Naive B cell (primary cell): ENCODE measurements at regions not wholly inside any gene's neighbourhood (a gene's known extent, or its start where the extent isn't known, plus 50 kb on each side); places are given as distances from the start of the nearest gene placed in this dataset.
"Not testable (repeated sequence)": the region's sequence is repeated elsewhere in the genome, so short reads cannot be mapped to it uniquely, and the experiment has no call there.

Source experiments
- ATAC-seq, 2 donors: fragments of 150-1000 bp; cut with Tn5 transposase; 2 replicates each; pipeline ENCODE4 v1.10.0; 2021; ENCODE audit warnings: low read depth in 2 of 2, mild to moderate bottlenecking in 2 of 2, moderate library complexity in 2 of 2
- DNase-seq: peaks from one replicate; pipeline ENCODE4 v3.0.0; 2022
- H3K27ac Mint-ChIP-seq, 6 donors: one replicate each; pipeline ENCODE4 v1.8.0; 2020 to 2022; ENCODE audit warnings: mild to moderate bottlenecking in 6 of 6, mixed read lengths in 6 of 6, moderate library complexity in 5 of 6, inconsistent platforms in 2 of 6
- H3K27me3 Mint-ChIP-seq, 3 donors: one replicate each; pipeline ENCODE4 v1.8.0; 2021 to 2022; ENCODE audit warnings: mixed read lengths in 3 of 3, mild to moderate bottlenecking in 1 of 3
- H3K36me3 Mint-ChIP-seq, 2 donors: one replicate each; pipeline ENCODE4 v1.8.0; 2020 to 2022; ENCODE audit warnings: mixed read lengths in 2 of 2, inconsistent platforms in 1 of 2, mild to moderate bottlenecking in 1 of 2
- H3K4me1 Mint-ChIP-seq, 3 donors: one replicate each; pipeline ENCODE4 v1.8.0; 2020 to 2022; ENCODE audit warnings: mixed read lengths in 3 of 3, inconsistent platforms in 1 of 3, mild to moderate bottlenecking in 1 of 3, moderate library complexity in 1 of 3
- H3K4me3 Mint-ChIP-seq, 8 donors: one replicate each; pipeline ENCODE4 v1.8.0; 2020 to 2022; ENCODE audit warnings: mild to moderate bottlenecking in 8 of 8, mixed read lengths in 8 of 8, moderate library complexity in 8 of 8, inconsistent platforms in 2 of 8
- H3K9me3 Mint-ChIP-seq, 7 donors: one replicate each; pipeline ENCODE4 v1.8.0; 2020 to 2022; ENCODE audit warnings: mixed read lengths in 7 of 7, mild to moderate bottlenecking in 5 of 7, inconsistent platforms in 2 of 7, moderate library complexity in 1 of 7

DNA sequence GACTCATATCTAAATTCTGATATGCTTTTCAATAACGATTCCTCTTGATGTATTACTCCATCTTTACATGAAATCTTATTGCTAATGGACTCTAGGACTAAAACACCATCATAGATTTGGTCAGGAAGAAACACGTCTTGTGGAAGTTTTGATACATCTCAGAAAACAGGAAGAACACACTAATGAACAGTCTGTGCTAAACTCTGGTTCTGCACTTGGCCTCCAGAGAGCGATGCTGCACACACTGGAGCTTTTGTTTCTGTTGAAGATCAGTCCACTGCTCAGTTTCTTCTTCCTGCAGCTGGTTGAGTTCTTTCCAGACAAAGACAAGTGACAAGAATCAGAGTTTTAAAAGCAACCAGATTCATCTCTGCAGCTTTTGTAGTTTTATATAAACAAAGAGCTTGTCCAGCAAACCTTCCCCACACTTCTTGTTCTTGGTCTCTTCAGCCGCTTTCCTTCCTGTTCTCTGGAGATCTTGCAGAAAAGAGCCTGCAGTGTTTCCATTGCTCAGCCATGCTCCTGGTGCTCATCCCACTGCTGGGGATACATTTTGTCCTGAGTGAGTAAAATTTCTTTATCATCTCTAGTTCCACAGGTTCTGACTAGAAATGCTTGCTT, 229.1 kb upstream of the OR4E1 start:
- Mint-ChIP-seq H3K36me3 (peaks cover 4 to 6% of the 10 kb centered on the region in 2 donors), H3K9me3 (peaks cover 0 to 13% (median 11%) of the 10 kb centered on the region in 7 donors), H3K4me1 (peaks cover 0 to 10% (median 9%) of the 10 kb centered on the region in 3 donors), H3K4me3 (peak overlapping the region in 3 of 8 donors; percentile 17 to 55 (median 49)), H3K27ac (peak overlapping the region in 2 of 6 donors; percentile 17 to 75), H3K27me3 (peaks cover 7 to 22% (median 16%) of the 10 kb centered on the region in 3 donors)
- DNase-seq (peak; percentile 17), ATAC-seq (peak; percentile 53 to 70)

DNA sequence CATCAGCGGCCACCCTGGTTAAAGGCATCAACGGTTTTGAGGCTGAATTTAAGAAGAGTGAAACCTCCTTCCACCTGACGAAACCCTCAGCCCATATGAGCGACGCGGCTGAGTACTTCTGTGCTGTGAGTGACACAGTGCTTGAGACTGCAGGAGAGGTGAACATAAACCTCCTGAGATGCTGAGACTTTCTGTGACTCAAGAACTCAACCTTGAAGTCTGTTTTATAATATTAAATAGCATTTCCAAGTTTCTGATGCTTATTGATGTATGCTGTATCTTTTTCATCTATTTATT, 221.2 kb upstream of the OR4E1 start:
- DNase-seq, H3K9me3 Mint-ChIP-seq, ATAC-seq, H3K4me1 Mint-ChIP-seq, H3K27ac Mint-ChIP-seq, H3K4me3 Mint-ChIP-seq, H3K36me3 Mint-ChIP-seq: not testable (repeated sequence)
- peaks cover 16 to 46% (median 39%) of the 10 kb centered on the region in 3 donors for H3K27me3 Mint-ChIP-seq

DNA sequence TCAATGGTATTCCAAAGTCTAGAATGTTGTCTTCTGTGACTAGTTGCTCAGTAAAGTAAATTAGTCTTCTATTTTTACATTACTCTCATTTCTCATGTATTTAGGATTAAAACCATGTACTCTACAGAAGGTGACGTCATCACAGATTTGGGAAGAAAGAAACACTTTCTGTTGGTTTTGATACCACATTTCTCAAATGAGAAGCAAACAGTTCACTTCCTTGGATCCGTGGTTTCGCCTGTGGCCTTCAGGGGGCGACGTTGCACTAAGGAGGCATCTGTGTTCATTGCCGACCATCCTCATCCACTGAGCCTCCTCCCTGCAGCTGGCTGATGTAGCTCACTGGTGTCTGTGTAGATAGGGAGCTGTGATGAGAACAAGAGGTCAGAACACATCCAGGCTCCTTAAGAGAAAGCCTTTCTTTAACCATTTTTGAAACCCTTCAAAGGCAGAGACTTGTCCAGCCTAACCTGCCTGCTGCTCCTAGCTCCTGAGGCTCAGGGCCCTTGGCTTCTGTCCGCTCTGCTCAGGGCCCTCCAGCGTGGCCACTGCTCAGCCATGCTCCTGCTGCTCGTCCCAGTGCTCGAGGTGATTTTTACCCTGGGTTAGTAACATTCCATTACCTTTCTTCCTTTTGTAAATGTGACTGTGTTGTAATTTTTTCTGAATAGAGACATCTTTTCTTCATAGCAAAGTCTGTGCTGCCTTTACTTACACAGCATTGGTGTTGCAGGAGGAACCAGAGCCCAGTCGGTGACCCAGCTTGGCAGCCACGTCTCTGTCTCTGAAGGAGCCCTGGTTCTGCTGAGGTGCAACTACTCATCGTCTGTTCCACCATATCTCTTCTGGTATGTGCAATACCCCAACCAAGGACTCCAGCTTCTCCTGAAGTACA, 220.6 kb upstream of the OR4E1 start:
- ATAC-seq: peak; percentile 33 to 41
- Mint-ChIP-seq H3K9me3 (peaks cover 0 to 3% (median 0%) of the 10 kb centered on the region in 7 donors), H3K27ac (no peak overlapping the region), H3K36me3 (no peaks in the 10 kb centered on the region), H3K4me3 (no peak overlapping the region), H3K4me1 (peaks cover 4 to 10% (median 6%) of the 10 kb centered on the region in 3 donors), H3K27me3 (peaks cover 16 to 52% (median 39%) of the 10 kb centered on the region in 3 donors)
- no peak for DNase-seq

DNA sequence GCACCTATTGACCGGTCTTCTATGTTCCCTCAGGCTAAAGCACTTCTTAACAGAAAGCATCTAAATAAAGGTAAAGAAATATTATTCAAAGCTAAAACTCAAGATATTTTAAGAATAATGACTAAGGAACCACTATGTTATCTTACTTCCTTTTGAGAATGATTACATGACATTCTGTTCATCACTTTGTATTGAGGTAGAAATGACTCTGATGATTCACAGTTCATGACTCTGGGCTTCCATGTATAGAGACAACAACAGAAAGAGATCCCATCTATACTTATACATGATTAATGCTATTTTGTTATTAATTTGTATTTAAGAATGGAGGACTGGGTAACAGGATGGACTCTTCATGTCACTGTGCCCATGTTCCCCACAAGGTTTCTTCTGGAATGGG, 218.3 kb upstream of the OR4E1 start:
- ATAC-seq (no peak), DNase-seq (no peak)
- no peaks in the 10 kb centered on the region for H3K9me3 Mint-ChIP-seq
- H3K4me1 Mint-ChIP-seq: peaks cover 4 to 10% (median 6%) of the 10 kb centered on the region in 3 donors
- no peak overlapping the region for H3K4me3 Mint-ChIP-seq
- no peaks in the 10 kb centered on the region for H3K36me3 Mint-ChIP-seq
- H3K27ac Mint-ChIP-seq: no peak overlapping the region
- H3K27me3 Mint-ChIP-seq: peaks cover 29 to 60% (median 48%) of the 10 kb centered on the region in 3 donors

DNA sequence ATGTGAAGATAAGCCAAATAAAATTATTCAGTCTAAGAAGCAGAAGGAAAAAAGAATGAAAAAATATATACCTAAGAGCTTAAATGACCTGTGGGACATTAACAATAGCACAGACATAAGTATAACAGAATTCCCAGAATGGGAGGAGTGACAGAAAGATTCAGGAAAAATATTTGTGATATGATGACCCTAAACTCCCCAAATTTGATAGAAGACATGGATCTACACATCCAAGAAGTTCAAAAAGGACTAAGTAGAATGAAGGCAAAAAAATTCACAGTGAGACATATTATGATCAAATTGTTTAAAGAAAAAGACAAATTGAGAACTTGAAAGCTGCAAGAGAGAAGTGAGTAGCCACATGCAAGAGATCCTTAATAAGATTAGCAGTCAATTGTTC, 211.4 kb upstream of the OR4E1 start:
- no peak overlapping the region for H3K4me3 Mint-ChIP-seq
- ATAC-seq (no peak), DNase-seq (no peak)
- H3K36me3 Mint-ChIP-seq: no peaks in the 10 kb centered on the region
- peaks cover 35 to 63% (median 56%) of the 10 kb centered on the region in 3 donors for H3K27me3 Mint-ChIP-seq
- no peak overlapping the region for H3K27ac Mint-ChIP-seq
- no peaks in the 10 kb centered on the region for H3K9me3 Mint-ChIP-seq
- no peaks in the 10 kb centered on the region for H3K4me1 Mint-ChIP-seq

DNA sequence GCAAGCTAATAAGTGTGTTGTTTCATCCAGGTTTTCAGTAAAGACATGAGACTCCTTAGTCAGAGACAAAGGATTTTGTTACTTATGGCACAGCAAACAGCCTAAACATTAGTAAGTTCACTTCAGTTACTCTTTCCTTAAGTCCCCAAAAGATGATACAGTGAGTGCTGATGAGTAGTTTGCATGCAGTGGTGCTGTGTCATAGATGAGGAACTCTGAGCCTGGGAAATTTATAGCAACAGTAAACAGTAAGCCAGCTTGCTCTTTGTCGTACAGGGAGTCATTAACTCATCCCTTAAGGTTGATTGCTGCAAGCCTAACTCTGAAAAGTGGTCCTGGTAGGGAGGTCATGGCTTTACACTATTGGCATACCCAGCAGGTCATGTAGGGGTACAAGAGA, 208.6 kb upstream of the OR4E1 start:
- Mint-ChIP-seq H3K36me3 (no peaks in the 10 kb centered on the region), H3K27ac (no peak overlapping the region), H3K9me3 (peaks cover 0 to 5% (median 0%) of the 10 kb centered on the region in 7 donors), H3K4me3 (no peak overlapping the region), H3K27me3 (peaks cover 28 to 57% (median 51%) of the 10 kb centered on the region in 3 donors), H3K4me1 (no peaks in the 10 kb centered on the region)
- DNase-seq (no peak), ATAC-seq (no peak)

DNA sequence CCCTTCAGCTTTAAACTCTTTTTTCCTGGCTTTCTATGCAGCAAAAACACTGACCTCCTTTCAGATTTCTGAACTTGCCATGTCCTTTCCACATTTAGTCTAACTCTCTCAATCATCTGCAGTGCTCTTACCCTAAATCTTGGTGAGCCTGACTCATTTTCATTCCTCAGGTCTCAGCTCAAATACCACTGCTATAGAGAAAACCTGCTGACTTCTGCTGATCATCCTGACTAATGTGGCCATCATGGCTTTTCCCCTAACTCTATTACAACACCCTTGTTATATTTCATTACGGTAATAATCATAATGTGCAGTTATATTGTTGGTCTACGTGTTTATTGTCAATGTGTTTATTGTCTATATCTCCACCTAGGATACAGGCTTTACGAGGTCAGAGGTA, 207.3 kb upstream of the OR4E1 start:
- peaks cover 0 to 5% (median 0%) of the 10 kb centered on the region in 7 donors for H3K9me3 Mint-ChIP-seq
- H3K27me3 Mint-ChIP-seq: peaks cover 22 to 47% (median 44%) of the 10 kb centered on the region in 3 donors
- no peak for ATAC-seq
- H3K36me3 Mint-ChIP-seq: no peaks in the 10 kb centered on the region
- no peaks in the 10 kb centered on the region for H3K4me1 Mint-ChIP-seq
- no peak overlapping the region for H3K27ac Mint-ChIP-seq
- no peak for DNase-seq
- H3K4me3 Mint-ChIP-seq: no peak overlapping the region

DNA sequence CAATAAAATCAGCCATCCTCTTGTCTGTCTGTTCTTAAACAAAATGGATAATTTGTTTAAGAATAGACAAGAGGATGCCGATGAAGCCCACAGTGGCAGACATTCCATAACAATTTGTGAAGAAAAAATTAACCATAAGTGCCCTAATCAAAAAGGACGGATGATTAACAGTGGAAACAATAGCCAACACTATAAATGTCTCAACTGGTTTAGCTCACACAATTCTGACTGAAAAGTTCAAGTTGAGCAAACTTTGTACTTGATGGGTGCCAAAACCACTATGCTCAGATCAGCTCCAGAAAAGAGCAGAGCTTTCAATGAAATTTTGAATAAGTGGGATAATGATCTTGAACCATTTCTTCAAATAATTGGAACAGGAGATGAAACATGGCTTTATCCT, 202.2 kb upstream of the OR4E1 start:
- peaks cover 0 to 5% (median 0%) of the 10 kb centered on the region in 3 donors for H3K4me1 Mint-ChIP-seq
- no peak overlapping the region for H3K4me3 Mint-ChIP-seq
- no peak for ATAC-seq
- no peak for DNase-seq
- H3K9me3 Mint-ChIP-seq: peaks cover 0 to 5% (median 0%) of the 10 kb centered on the region in 7 donors
- H3K27ac Mint-ChIP-seq: no peak overlapping the region
- no peaks in the 10 kb centered on the region for H3K36me3 Mint-ChIP-seq
- peaks cover 16 to 30% (median 24%) of the 10 kb centered on the region in 3 donors for H3K27me3 Mint-ChIP-seq

DNA sequence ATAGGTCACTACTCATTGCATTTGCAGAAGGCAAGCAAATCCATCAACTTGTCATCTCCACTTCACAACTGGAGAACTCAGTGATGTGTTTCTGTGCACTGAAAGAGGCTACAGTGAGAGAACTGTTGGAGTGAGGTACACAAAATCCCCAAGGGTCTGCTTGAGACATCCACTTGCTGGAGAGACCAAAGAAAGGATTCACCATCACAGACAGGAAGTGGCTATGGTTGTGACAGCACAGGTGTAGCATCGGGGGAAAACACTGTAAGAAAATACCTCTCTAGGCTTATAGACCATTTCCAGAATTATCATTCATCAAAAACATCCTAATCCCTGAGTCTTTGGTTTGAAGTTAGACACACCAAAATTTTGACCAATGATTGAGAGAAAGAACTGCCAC, 201.3 kb upstream of the OR4E1 start:
- H3K27me3 Mint-ChIP-seq: peaks cover 16 to 32% (median 20%) of the 10 kb centered on the region in 3 donors
- H3K4me1 Mint-ChIP-seq: peaks cover 0 to 5% (median 0%) of the 10 kb centered on the region in 3 donors
- no peak for ATAC-seq
- peak overlapping the region in 1 of 6 donors; percentile 28 for H3K27ac Mint-ChIP-seq
- no peak for DNase-seq
- no peaks in the 10 kb centered on the region for H3K36me3 Mint-ChIP-seq
- no peak overlapping the region for H3K4me3 Mint-ChIP-seq
- H3K9me3 Mint-ChIP-seq: peaks cover 0 to 10% (median 2%) of the 10 kb centered on the region in 7 donors

DNA sequence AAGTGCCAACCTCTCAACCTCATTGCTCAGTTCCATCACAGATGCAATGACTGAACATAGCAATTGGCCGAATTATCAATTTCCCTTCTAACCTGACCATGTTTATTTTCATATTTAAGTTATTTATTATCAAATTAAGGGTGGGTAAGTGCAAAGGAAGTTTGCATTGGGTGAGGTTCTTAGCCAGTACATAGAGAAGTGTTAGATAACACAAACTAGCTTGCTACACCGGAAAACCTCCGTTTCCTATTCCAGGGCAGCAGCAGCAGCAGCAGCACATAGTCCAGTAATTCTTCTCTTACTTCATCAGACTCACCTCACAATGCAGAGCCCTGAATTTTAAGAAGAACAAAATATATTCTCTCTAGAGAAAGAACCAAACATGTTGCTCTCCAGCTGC, 200.5 kb upstream of the OR4E1 start:
- Mint-ChIP-seq H3K27me3 (peaks cover 16 to 32% (median 20%) of the 10 kb centered on the region in 3 donors), H3K4me3 (no peak overlapping the region), H3K36me3 (no peaks in the 10 kb centered on the region), H3K4me1 (peaks cover 0 to 5% (median 0%) of the 10 kb centered on the region in 3 donors), H3K27ac (no peak overlapping the region), H3K9me3 (peaks cover 0 to 6% (median 0%) of the 10 kb centered on the region in 7 donors)
- ATAC-seq (no peak), DNase-seq (no peak)

DNA sequence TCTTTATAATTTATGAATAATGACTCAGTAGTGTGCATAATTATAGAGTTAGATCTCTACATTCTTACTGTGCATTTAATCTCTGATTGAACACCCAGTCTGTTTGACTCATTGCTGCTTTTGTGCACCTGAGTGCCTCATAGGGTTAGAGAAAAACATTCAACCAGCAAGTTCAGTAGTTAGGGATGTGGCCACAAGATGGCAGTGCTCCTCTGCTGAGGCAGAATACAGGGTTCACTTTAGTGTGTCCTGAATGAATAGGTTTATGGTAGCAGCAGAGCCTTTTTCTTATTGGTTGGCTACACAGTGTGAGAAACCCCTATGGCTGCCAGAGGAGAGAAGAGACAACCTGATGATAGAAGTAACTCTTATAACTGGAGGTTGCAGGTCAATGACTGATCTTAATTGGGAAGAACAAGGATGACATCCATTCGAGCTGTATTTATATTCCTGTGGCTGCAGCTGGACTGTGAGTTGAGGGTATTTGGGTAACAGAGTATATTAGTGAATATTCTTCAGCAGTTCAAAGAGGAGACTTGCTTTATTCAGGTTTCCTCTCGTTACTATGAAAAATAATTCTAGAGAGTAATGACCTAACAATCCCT, 194.9 kb upstream of the OR4E1 start:
- ATAC-seq (peak; percentile 58 to 71), DNase-seq (peak; percentile 5)
- H3K9me3 Mint-ChIP-seq: peaks cover 0 to 6% (median 0%) of the 10 kb centered on the region in 7 donors
- H3K27ac Mint-ChIP-seq: no peak overlapping the region
- no peaks in the 10 kb centered on the region for H3K36me3 Mint-ChIP-seq
- no peak overlapping the region for H3K4me3 Mint-ChIP-seq
- H3K4me1 Mint-ChIP-seq: no peaks in the 10 kb centered on the region
- H3K27me3 Mint-ChIP-seq: peaks cover 10 to 40% (median 29%) of the 10 kb centered on the region in 3 donors

DNA sequence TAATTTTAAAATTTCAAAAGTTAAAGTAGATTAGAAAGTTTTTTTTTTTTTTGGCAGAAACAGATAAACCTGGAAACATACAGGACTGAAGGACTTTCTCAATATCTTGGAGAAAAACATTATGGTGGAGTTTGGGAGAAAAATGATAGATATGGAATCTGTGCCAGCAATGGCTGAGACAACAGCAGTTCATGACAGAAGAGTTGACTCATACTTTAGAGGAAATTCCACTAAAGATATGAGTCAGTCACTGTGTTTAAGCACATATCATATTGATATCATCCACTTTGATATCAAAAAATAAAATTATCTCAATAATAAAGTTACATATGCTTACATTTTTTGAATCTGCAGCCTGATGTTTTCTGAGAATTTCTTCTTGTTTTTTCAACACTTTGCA, 193.9 kb upstream of the OR4E1 start:
- H3K27ac Mint-ChIP-seq: no peak overlapping the region
- H3K9me3 Mint-ChIP-seq: peaks cover 0 to 6% (median 0%) of the 10 kb centered on the region in 7 donors
- DNase-seq: no peak
- H3K36me3 Mint-ChIP-seq: no peaks in the 10 kb centered on the region
- no peak overlapping the region for H3K4me3 Mint-ChIP-seq
- no peak for ATAC-seq
- no peaks in the 10 kb centered on the region for H3K4me1 Mint-ChIP-seq
- peaks cover 10 to 38% (median 25%) of the 10 kb centered on the region in 3 donors for H3K27me3 Mint-ChIP-seq

DNA sequence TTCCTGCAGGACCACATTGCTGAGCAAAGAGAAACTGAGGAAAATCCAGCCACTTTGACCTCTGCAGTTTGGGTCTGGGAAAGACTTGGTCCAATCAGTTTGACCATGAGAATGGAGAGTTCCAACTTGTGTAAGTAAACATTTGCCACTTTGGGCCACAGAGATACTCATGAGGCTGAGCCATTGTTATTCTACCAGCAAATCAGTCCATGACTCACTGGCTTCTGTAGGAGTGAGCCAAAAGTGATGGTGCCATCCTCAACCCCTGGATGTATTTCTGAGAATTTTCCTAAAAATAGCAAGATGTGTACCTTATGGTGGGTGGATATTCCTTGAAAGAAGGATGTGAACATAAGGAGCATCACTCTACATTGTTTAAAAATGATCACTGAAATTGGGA, 192.9 kb upstream of the OR4E1 start:
- ATAC-seq: no peak
- Mint-ChIP-seq H3K27me3 (peaks cover 12 to 30% (median 22%) of the 10 kb centered on the region in 3 donors), H3K36me3 (no peaks in the 10 kb centered on the region), H3K27ac (no peak overlapping the region), H3K4me3 (no peak overlapping the region), H3K9me3 (peaks cover 0 to 6% (median 0%) of the 10 kb centered on the region in 7 donors), H3K4me1 (no peaks in the 10 kb centered on the region)
- DNase-seq: no peak
